Transverse colon (tissue), 4 donors: ENCODE measurements at regions not wholly inside any gene's neighbourhood (a gene's known extent, or its start where the extent isn't known, plus 50 kb on each side); places are given as distances from the start of the nearest gene placed in this dataset.
A peak's percentile ranks its signal among the peaks of the same experiment; 100 is the strongest.

Experiments used
- DNase-seq: peaks from one replicate; pipeline ENCODE4 v3.0.0-alpha.2; 2019
- H3K27ac ChIP-seq, 4 donors: fragments of 200-600 bp; sonication (generic); 2 replicates each; pipeline ENCODE4 v1.5.1; 2016 to 2018; ENCODE audit warnings: inconsistent platforms in 4 of 4
- H3K27me3 ChIP-seq: fragments of 200-600 bp; sonication (generic); 2 replicates; pipeline ENCODE4 v1.5.1; 2017; ENCODE audit warnings: inconsistent platforms
- H3K36me3 ChIP-seq, 4 donors: fragments of 200-600 bp; sonication (generic); 2 replicates each; pipeline ENCODE4 v1.5.1; 2017 to 2019; ENCODE audit warnings: inconsistent platforms in 4 of 4
- H3K4me1 ChIP-seq, 4 donors: fragments of 200-600 bp; sonication (generic); 2 replicates each; pipeline ENCODE4 v1.5.1; 2017 to 2020; ENCODE audit warnings: inconsistent platforms in 4 of 4
- H3K4me3 ChIP-seq, 4 donors: fragments of 200-600 bp; sonication (generic); 1 replicate in 1 of 4; 2 replicates in 3 of 4; pipeline versions ENCODE4 v1.5.1 to v1.6.1; 2017 to 2019; ENCODE audit warnings: inconsistent platforms in 4 of 4
- H3K9me3 ChIP-seq, 2 donors: fragments of 200-600 bp; sonication (generic); 2 replicates each; pipeline ENCODE4 v1.5.1; 2017 to 2019; ENCODE audit warnings: inconsistent platforms in 2 of 2
- EP300 ChIP-seq: sonication (generic); formaldehyde crosslinking; IDR thresholded peaks from one replicate; pipeline ENCODE4 v1.6.1; 2017; ENCODE audit warnings: antibody characterized with exemption, low read depth
- POLR2A ChIP-seq: fragments of 450-650 bp; IDR thresholded peaks from one replicate; pipeline ENCODE4 v1.6.1; 2016; ENCODE audit warnings: antibody characterized with exemption, mild to moderate bottlenecking, moderate library complexity
- POLR2AphosphoS5 ChIP-seq, 3 donors: sonication (generic); formaldehyde crosslinking; IDR thresholded peaks; one replicate each; pipeline ENCODE4 v1.6.1; 2016; ENCODE audit warnings: antibody characterized with exemption in 3 of 3
- WGBS, 2 donors: methylation state at CpG; one replicate each; pipeline ENCODE4 v1.1.5; 2018; ENCODE audit warnings: low coverage in 1 of 2; 5-methylcytosine and 5-hydroxymethylcytosine counted together
- in situ Hi-C, 4 donors: fragments of 200-750 bp; cut with MboI; loops; one replicate each; pipeline versions ENCODE4 v1.15.0 to v1.15.1; 2017; ENCODE audit warnings: low sequenced_read_pairs in 3 of 4, low pct_ligation_motif_present in 1 of 4, low pct_unique_long_range_greater_than_20kb in 1 of 4
- intact Hi-C: fragments of 100-400 bp; cut with DNase I; formaldehyde crosslinking; loops from one replicate; pipeline ENCODE4 v1.15.1; 2023; ENCODE audit warnings: low total_unique reads
- TF ChIP-seq, protein P1 (sequence below), 5 experiments: fragments of 200-600 bp in 3 of 5; fragments of 450-650 bp in 2 of 5; sonication (generic) in 3 of 5; IDR thresholded peaks; 1 replicate in 2 of 5; 2 replicates in 3 of 5; pipeline ENCODE4 v1.5.1; 2016 to 2017; ENCODE audit warnings: antibody characterized with exemption in 5 of 5, inconsistent platforms in 3 of 5, mild to moderate bottlenecking in 2 of 5, moderate library complexity in 1 of 5

DNA sequence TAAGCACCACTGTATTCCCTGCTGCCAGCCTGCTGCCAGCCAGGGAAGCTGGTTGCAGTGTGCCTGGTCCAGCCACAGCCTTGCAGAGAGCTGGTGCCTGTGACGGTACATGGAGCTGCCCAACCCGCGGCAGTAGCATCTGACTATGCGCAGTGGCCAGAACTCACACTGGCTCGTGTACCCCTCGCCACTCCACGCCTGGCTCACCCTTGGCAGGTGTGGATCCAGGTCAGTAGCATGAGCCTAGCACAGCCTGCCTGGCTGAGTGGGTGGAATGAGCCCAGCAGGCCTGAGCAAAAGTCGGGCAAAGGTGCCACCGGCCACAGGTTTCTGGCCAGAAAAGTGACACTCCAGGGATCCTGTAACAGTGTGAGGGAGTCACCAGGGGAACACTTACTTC lies 361.7 kb upstream of the MAP3K7 start:
- intact Hi-C loops, result no loop called here
- H3K36me3 ChIP-seq, result no peaks in the 10 kb centered on the region
- no peaks in the 10 kb centered on the region for H3K27me3 ChIP-seq
- no peaks in the 10 kb centered on the region for H3K9me3 ChIP-seq
- WGBS, 2 donors, result 94% methylated on average over 9 of the region's 9 CpGs; no CpG with 5 or more reads in 1 of the 2 donors
- in situ Hi-C loops, result no loop called here
- no peak overlapping the region for H3K4me3 ChIP-seq
- no peak overlapping the region for H3K27ac ChIP-seq
- DNase-seq, result no peak
- TF ChIP-seq, protein P1, sequence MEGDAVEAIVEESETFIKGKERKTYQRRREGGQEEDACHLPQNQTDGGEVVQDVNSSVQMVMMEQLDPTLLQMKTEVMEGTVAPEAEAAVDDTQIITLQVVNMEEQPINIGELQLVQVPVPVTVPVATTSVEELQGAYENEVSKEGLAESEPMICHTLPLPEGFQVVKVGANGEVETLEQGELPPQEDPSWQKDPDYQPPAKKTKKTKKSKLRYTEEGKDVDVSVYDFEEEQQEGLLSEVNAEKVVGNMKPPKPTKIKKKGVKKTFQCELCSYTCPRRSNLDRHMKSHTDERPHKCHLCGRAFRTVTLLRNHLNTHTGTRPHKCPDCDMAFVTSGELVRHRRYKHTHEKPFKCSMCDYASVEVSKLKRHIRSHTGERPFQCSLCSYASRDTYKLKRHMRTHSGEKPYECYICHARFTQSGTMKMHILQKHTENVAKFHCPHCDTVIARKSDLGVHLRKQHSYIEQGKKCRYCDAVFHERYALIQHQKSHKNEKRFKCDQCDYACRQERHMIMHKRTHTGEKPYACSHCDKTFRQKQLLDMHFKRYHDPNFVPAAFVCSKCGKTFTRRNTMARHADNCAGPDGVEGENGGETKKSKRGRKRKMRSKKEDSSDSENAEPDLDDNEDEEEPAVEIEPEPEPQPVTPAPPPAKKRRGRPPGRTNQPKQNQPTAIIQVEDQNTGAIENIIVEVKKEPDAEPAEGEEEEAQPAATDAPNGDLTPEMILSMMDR (IDR thresholded peaks at IDR 0.05), result no peak
- TF ChIP-seq EP300 (no peak), POLR2A (no peak), POLR2AphosphoS5 (IDR thresholded peaks at IDR 0.05) (no peak)
- H3K4me1 ChIP-seq, result no peaks in the 10 kb centered on the region

DNA sequence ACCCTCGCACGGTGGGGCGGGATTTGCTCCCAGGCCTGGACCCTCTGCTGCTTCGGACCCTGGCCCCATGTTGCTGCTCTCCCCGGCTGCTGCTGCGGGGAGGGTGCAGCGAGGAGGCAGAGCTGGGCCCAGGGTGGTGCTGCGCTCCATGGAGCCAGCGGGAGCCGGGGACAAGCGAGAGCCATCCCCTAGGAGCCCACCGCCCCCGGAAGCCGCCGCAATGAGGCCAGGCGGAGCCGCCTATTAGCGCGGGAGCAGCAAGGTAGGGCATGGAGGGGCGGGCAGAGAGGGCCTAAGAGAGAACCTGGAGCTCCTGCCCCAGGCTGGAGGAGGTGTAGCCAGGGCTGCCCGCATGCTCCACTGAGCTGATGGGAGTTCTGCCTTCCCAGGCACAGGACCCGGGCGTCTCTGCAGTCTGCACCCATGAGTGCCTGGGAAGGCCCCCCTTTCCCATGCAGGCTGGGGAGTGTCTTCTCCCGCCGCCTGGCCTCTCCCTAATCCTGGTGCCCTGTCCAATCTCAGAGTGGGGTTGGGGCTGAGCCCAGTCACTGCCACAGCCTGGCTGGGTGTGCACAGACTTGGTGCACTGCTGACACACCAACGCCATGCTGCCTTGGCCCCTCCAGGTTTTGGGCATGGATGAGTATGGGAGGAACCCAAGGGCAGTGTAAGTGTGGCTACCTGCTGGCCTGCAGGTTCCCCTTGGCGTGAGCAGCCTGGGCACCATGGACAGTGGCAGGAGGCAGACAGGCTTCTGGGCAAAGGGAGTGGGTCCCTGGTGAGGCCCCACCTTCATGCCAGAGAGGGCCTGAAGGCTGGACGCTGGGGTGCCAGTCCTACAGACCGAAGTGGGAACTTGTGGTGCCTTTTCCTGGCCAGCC lies 360.6 kb upstream of the MAP3K7 start:
- H3K27ac ChIP-seq, result no peak overlapping the region
- in situ Hi-C loops, result no loop called here
- no peaks in the 10 kb centered on the region for H3K4me1 ChIP-seq
- TF ChIP-seq POLR2AphosphoS5 (IDR thresholded peaks at IDR 0.05) (no peak), POLR2A (no peak), EP300 (no peak)
- TF ChIP-seq, protein P1 (IDR thresholded peaks at IDR 0.05), result no peak
- no peaks in the 10 kb centered on the region for H3K27me3 ChIP-seq
- no peaks in the 10 kb centered on the region for H3K36me3 ChIP-seq
- 90% methylated on average over 28 of the region's 29 CpGs; no CpG with 5 or more reads in 1 of the 2 donors for WGBS, 2 donors
- DNase-seq, result no peak
- intact Hi-C loops, result no loop called here
- H3K4me3 ChIP-seq, result no peak overlapping the region
- no peaks in the 10 kb centered on the region for H3K9me3 ChIP-seq

DNA sequence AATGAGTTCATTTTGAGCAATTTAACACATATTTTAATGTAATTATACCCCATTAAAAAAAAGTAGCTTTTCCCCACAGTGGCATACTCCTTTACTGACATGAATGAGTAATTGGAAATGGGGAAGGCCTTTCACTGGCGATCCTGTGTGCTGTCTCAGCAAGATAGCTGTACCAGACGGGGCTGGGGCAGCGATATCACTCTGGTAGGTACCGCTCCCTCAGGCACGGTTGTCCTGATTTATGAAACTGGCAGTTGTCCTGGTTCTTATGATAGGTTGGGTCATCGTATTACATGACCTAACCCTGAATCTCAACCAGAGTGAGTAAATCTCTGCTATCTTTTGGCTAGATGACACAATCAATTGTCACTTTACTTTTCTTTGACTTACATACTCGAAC lies 355.0 kb upstream of the MAP3K7 start:
- no peak overlapping the region for H3K4me3 ChIP-seq
- in situ Hi-C loops (no loop called here), intact Hi-C loops (no loop called here)
- H3K27ac ChIP-seq, result no peak overlapping the region
- peaks cover 0 to 3% (median 0%) of the 10 kb centered on the region in 4 donors for H3K4me1 ChIP-seq
- no peak for DNase-seq
- TF ChIP-seq EP300 (no peak), POLR2AphosphoS5 (IDR thresholded peaks at IDR 0.05) (no peak), POLR2A (no peak)
- TF ChIP-seq, protein P1 (IDR thresholded peaks at IDR 0.05), result no peak
- H3K9me3 ChIP-seq, result no peaks in the 10 kb centered on the region
- H3K36me3 ChIP-seq, result no peaks in the 10 kb centered on the region
- WGBS, 2 donors, result 52 to 76% methylated on average over 3 to 7 of the region's 7 CpGs
- H3K27me3 ChIP-seq, result no peaks in the 10 kb centered on the region

DNA sequence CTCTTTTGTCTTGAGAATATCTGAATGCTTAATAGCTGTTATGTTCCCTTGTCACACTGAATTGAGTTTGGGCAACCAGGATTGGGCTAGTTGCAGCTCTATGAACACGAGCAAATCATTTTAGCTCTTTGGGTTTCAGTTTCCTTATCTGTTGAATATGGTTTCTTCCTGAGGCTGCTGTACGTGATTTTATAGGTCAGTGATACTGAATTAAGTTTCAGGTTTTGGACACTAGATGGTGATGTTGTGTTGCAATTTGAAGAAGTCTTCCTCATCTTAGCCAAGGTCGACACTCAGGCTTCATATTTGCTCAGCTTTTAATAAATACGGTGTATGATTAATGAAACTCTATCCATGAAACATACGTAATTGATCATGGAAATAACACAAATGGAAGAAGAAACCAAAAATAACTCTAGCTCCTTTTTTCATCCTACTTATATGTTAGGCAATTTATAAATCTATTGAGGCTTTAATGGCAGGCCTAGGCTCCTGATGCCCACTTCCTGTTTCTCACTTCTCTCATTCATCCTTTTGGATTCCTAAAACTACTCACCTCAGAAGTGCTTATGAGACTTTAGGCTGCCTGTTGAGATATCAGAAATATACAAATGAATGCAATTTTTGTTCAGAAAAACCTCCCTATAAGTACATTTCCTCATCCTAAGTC lies 354.1 kb upstream of the MAP3K7 start:
- Histone ChIP-seq H3K27ac (no peak overlapping the region), H3K9me3 (no peaks in the 10 kb centered on the region), H3K36me3 (no peaks in the 10 kb centered on the region), H3K4me3 (no peak overlapping the region), H3K4me1 (peaks cover 0 to 3% (median 0%) of the 10 kb centered on the region in 4 donors), H3K27me3 (no peaks in the 10 kb centered on the region)
- in situ Hi-C loops (no loop called here), intact Hi-C loops (no loop called here)
- 29 to 33% methylated on average over 5 of the region's 5 CpGs for WGBS, 2 donors
- TF ChIP-seq, protein P1 (IDR thresholded peaks at IDR 0.05), result peak; percentile 22 to 47 (median 32)
- no peak for TF ChIP-seq POLR2A
- DNase-seq, result no peak
